Fibroblast of lung (primary cell): ENCODE measurements at regions not wholly inside any gene's neighbourhood (a gene's known extent, or its start where the extent isn't known, plus 50 kb on each side); places are given as distances from the start of the nearest gene placed in this dataset.

Source experiments
- DNase-seq, 2 donors: peaks; one replicate each; pipeline versions ENCODE4 v3.0.0 to v3.0.0-alpha.2; 2010; ENCODE audit warnings: low read depth in 2 of 2
- H2AFZ ChIP-seq: 2 replicates; pipeline ENCODE4 v1.5.1; 2012; ENCODE audit warnings: low read length, control low read depth, inconsistent platforms
- H3K27ac ChIP-seq: 2 replicates; pipeline ENCODE4 v1.5.1; 2011; ENCODE audit warnings: low read length, control low read depth; ENCODE audit not compliant: insufficient read depth
- H3K27me3 ChIP-seq: 2 replicates; pipeline ENCODE4 v1.5.1; 2011; ENCODE audit warnings: mild to moderate bottlenecking, low read length; ENCODE audit not compliant: control insufficient read depth, insufficient read depth
- H3K36me3 ChIP-seq: 2 replicates; pipeline ENCODE4 v1.5.1; 2011; ENCODE audit warnings: low read length; ENCODE audit not compliant: control insufficient read depth, insufficient read depth
- H3K4me1 ChIP-seq: 2 replicates; pipeline ENCODE4 v1.5.1; 2011; ENCODE audit warnings: low read length; ENCODE audit not compliant: control insufficient read depth, insufficient read depth; ENCODE audit errors: extremely low read depth
- H3K4me2 ChIP-seq: 2 replicates; pipeline ENCODE4 v1.5.1; 2011; ENCODE audit warnings: low read length, control low read depth; ENCODE audit not compliant: insufficient read depth; ENCODE audit errors: extremely low read depth
- H3K4me3 ChIP-seq, 4 experiments: fragments of 200-600 bp in 1 of 4; sonication (generic) in 1 of 4; replicated peaks in 1 of 4; 2 replicates each; pipeline ENCODE4 v1.5.1; 2011 to 2016; ENCODE audit warnings: low read length in 4 of 4, low read depth in 3 of 4, mild to moderate bottlenecking in 3 of 4, control low read depth in 2 of 4, inconsistent platforms in 1 of 4, mixed read lengths in 1 of 4; ENCODE audit not compliant: insufficient read depth in 1 of 4; ENCODE audit errors: control extremely low read depth in 1 of 4
- H3K79me2 ChIP-seq: 2 replicates; pipeline ENCODE4 v1.5.1; 2012; ENCODE audit warnings: mild to moderate bottlenecking, low read length, inconsistent platforms; ENCODE audit not compliant: control insufficient read depth, insufficient read depth
- H3K9ac ChIP-seq: 2 replicates; pipeline ENCODE4 v1.5.1; 2011; ENCODE audit warnings: mild to moderate bottlenecking, low read length, control low read depth; ENCODE audit not compliant: insufficient read depth
- H3K9me3 ChIP-seq: 2 replicates; pipeline ENCODE4 v1.5.1; 2012; ENCODE audit warnings: low read depth, low read length; ENCODE audit not compliant: control insufficient read depth, insufficient read depth
- H4K20me1 ChIP-seq: 2 replicates; pipeline ENCODE4 v1.5.1; 2011; ENCODE audit warnings: low read length; ENCODE audit not compliant: control insufficient read depth, insufficient read depth; ENCODE audit errors: extremely low read depth
- EZH2 ChIP-seq: IDR thresholded peaks from 2 replicates; pipeline ENCODE4 v1.5.1; 2012; ENCODE audit warnings: low read length, control low read depth, mild to moderate bottlenecking; ENCODE audit errors: missing control alignments
- TF ChIP-seq, protein P1 (sequence below), 2 donors: IDR thresholded peaks in 1 of 2; conservative IDR thresholded peaks in 1 of 2; 1 replicate in 1 of 2; 2 replicates in 1 of 2; pipeline ENCODE4 v1.5.1; 2011 to 2012; ENCODE audit warnings: low read length in 2 of 2, control low read depth in 1 of 2, inconsistent platforms in 1 of 2, low read depth in 1 of 2, mild to moderate bottlenecking in 1 of 2

GRCh38 chr6:62764841-62765240, 446.4 kb upstream of the FKBP1C start:
- no peaks in the 10 kb centered on the region for H3K79me2 ChIP-seq
- H3K27ac ChIP-seq: no peak overlapping the region
- no peak overlapping the region for H3K9ac ChIP-seq
- DNase-seq: no peak
- H2AFZ ChIP-seq: no peak overlapping the region
- H3K36me3 ChIP-seq: no peaks in the 10 kb centered on the region
- H3K4me2 ChIP-seq: no peak overlapping the region
- H3K4me1 ChIP-seq: no peaks in the 10 kb centered on the region
- no peak overlapping the region for H3K4me3 ChIP-seq
- no peaks in the 10 kb centered on the region for H4K20me1 ChIP-seq
- TF ChIP-seq EZH2: no peak
- TF ChIP-seq, protein P1, sequence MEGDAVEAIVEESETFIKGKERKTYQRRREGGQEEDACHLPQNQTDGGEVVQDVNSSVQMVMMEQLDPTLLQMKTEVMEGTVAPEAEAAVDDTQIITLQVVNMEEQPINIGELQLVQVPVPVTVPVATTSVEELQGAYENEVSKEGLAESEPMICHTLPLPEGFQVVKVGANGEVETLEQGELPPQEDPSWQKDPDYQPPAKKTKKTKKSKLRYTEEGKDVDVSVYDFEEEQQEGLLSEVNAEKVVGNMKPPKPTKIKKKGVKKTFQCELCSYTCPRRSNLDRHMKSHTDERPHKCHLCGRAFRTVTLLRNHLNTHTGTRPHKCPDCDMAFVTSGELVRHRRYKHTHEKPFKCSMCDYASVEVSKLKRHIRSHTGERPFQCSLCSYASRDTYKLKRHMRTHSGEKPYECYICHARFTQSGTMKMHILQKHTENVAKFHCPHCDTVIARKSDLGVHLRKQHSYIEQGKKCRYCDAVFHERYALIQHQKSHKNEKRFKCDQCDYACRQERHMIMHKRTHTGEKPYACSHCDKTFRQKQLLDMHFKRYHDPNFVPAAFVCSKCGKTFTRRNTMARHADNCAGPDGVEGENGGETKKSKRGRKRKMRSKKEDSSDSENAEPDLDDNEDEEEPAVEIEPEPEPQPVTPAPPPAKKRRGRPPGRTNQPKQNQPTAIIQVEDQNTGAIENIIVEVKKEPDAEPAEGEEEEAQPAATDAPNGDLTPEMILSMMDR (conservative IDR thresholded peaks at IDR 0.05 in 1 of 2, IDR thresholded peaks at IDR 0.05 in 1 of 2; ENCODE audit: low read depth in 1 of 2, low read length in 2 of 2): no peak
- no peaks in the 10 kb centered on the region for H3K9me3 ChIP-seq
- no peaks in the 10 kb centered on the region for H3K27me3 ChIP-seq

- no peak for TF ChIP-seq EZH2
- TF ChIP-seq, protein P1 (conservative IDR thresholded peaks at IDR 0.05 in 1 of 2, IDR thresholded peaks at IDR 0.05 in 1 of 2; ENCODE audit: low read depth in 1 of 2, low read length in 2 of 2): no peak
Observed at GRCh38 chr6:62763125-62763912, 447.9 kb upstream of the FKBP1C start.

DNA sequence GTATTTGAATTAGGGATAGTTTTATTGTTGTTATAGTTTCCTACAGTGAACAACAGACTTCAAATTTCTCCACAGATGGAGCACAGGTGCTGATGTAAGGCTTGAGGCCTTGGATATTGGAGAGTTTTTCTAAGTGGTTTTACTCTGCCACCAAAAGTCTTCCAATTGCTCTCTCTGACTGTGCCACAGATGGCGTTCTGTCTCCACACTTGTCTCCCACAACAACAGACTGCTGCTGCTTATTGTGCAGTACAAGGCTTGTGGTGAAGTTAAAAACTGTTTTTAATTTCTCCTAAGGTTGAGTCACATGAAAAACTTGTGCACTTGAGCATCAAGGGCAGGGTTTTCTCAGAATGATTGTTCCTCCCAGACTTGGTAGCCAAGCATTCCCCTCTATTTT, 460.9 kb upstream of the KHDRBS2 start:
- H3K4me3 ChIP-seq: no peak overlapping the region
- H4K20me1 ChIP-seq: no peaks in the 10 kb centered on the region
- H3K4me1 ChIP-seq: no peaks in the 10 kb centered on the region
- no peak overlapping the region for H3K27ac ChIP-seq
- no peak overlapping the region for H3K9ac ChIP-seq
- TF ChIP-seq EZH2: no peak
- TF ChIP-seq, protein P1 (conservative IDR thresholded peaks at IDR 0.05 in 1 of 2, IDR thresholded peaks at IDR 0.05 in 1 of 2; ENCODE audit: low read depth in 1 of 2, low read length in 2 of 2): no peak
- no peaks in the 10 kb centered on the region for H3K36me3 ChIP-seq
- no peaks in the 10 kb centered on the region for H3K27me3 ChIP-seq
- H2AFZ ChIP-seq: no peak overlapping the region
- no peak overlapping the region for H3K4me2 ChIP-seq
- no peaks in the 10 kb centered on the region for H3K9me3 ChIP-seq
- H3K79me2 ChIP-seq: no peaks in the 10 kb centered on the region
- no peak for DNase-seq

More at GRCh38 chr6:62763125-62763912, 447.9 kb upstream of the FKBP1C start:
- Histone ChIP-seq H3K27me3 (no peaks in the 10 kb centered on the region), H3K36me3 (no peaks in the 10 kb centered on the region), H3K9me3 (no peaks in the 10 kb centered on the region), H3K79me2 (no peaks in the 10 kb centered on the region), H4K20me1 (no peaks in the 10 kb centered on the region), H3K9ac (no peak overlapping the region), H3K4me1 (no peaks in the 10 kb centered on the region), H3K27ac (no peak overlapping the region), H2AFZ (no peak overlapping the region), H3K4me3 (no peak overlapping the region), H3K4me2 (no peak overlapping the region)
- no peak for DNase-seq
